GM18508 (cell line): ENCODE measurements at regions not wholly inside any gene's neighbourhood (a gene's known extent, or its start where the extent isn't known, plus 50 kb on each side); places are given as distances from the start of the nearest gene placed in this dataset.
"Not testable (repeated sequence)": the region's sequence is repeated elsewhere in the genome, so short reads cannot be mapped to it uniquely, and the experiment has no call there.

ENCODE experiments used
- ATAC-seq: cut with Tn5 transposase; IDR thresholded peaks from one replicate; pipeline ENCODE4 v1.9.1; 2021; ENCODE audit warnings: moderate number of reproducible peaks; ENCODE audit not compliant: insufficient read depth, unreplicated experiment

GRCh38 chr7:82501346-82501745 lies 57.8 kb upstream of the CACNA2D1 start:
- ATAC-seq: no peak

GRCh38 chr7:82499546-82499945 lies 56.0 kb upstream of the CACNA2D1 start:
- not testable (repeated sequence) for ATAC-seq

DNA sequence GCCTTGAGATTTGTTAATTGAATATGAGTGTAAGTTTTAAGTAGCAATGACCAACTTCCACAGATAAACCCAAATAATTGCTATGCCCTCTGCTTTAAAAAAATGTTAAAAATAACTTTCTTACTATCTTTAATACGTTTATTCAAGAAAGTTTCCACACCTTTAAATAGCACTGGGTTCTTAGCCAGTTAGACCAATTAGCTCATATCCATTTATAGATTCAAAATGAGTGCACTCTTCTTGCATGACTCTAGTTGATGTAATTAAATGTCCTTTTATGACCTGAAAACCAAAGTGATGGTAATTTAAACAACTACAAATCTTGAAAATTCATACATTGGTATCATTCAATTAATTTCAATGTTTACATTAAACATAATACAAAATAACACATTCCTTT lies 50.8 kb upstream of the CACNA2D1 start:
- ATAC-seq: no peak
